Left lobe of liver (tissue), 2 donors: ENCODE measurements at regions not wholly inside any gene's neighbourhood (a gene's known extent, or its start where the extent isn't known, plus 50 kb on each side); places are given as distances from the start of the nearest gene placed in this dataset.
"Not testable (repeated sequence)": the region's sequence is repeated elsewhere in the genome, so short reads cannot be mapped to it uniquely, and the experiment has no call there.

Source experiments
- ATAC-seq: fragments of 200-7000 bp; cut with Tn5 transposase; one replicate; pipeline ENCODE4 v1.9.1; 2020; ENCODE audit warnings: mild to moderate bottlenecking, moderate library complexity
- DNase-seq: peaks from one replicate; pipeline ENCODE4 v3.0.0-alpha.2; 2020; ENCODE audit warnings: low spot score
- donor health status: DM: no; HTN: no; CAD: no; lungs with moderate emphysema.
- donor health status: DM: no; HTN: yes; CAD: no.

DNA sequence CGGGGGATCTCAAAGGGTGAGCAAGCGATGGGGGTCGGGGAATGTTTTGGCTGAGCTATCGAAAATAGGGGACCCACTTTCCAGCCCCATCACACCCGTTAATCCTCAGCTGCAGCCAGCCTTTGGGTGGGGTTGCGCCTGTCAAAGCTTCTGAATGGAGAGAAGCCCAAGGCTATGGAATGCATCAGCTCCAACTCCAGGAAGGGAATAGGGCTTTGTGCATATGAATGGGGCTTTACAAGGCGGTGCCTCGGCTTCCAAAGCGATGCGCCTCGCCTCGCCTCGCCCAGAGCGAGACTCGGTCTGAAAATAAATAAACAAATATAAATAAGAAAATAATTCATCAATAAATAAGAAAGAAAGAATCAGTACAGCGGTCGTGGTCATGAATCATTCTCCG is 751.4 kb upstream of the DEFB115 start:
- ATAC-seq (no peak), DNase-seq (no peak)

DNA sequence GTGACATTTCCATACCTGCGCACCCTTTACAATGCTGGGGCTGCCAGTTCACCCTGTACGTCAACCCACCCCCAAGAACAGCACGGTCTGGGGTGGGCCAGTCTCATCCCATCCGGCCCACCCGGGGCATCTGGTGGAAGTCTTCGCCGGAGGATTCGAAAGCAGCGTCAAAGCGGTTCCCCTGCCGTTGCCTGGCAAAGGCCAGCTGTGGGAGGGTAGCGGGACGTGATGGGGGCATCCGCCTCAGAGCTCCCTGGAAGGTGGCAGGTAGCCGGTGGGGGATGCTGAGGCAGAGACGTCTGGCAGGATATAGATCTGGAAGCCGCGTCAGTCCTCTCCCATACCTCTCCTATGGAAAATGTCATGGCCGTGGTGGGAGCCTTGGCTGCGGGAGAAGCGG is 749.1 kb upstream of the DEFB115 start:
- not testable (repeated sequence) for DNase-seq, ATAC-seq

DNA sequence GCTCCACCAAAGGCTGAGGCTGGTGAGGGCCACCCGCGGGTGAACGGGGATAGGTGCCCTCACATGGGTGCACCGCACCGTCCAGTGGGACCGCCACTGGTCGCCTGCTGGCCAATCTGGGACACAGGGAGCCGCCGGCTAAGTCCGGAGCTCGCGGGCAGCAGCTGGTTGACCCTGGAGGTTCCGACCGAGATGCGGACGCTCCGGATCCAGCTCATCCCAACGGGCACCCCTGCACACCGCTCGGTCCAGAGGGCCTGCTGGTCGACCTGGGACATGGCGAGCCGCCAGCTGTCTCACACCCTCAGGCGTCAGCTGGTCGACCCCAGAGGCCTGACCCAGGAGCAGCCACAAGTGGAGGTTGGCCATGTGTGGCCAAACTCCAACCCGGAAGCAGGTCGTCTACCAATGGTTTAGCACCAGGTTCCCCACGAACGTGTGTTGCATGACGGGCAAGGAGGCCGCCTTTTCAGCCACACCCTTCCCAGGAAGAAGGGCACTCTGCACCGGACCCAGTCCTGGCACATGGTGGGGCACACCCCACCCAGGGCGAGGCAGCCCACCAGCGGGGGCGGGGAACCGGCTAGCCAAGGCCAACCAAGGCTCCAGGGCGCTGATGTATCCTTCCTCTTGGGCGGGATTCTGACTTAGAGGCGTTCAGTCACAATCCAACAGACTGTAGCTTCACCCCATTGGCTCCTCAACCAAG is 746.0 kb upstream of the DEFB115 start:
- no peak for DNase-seq

DNA sequence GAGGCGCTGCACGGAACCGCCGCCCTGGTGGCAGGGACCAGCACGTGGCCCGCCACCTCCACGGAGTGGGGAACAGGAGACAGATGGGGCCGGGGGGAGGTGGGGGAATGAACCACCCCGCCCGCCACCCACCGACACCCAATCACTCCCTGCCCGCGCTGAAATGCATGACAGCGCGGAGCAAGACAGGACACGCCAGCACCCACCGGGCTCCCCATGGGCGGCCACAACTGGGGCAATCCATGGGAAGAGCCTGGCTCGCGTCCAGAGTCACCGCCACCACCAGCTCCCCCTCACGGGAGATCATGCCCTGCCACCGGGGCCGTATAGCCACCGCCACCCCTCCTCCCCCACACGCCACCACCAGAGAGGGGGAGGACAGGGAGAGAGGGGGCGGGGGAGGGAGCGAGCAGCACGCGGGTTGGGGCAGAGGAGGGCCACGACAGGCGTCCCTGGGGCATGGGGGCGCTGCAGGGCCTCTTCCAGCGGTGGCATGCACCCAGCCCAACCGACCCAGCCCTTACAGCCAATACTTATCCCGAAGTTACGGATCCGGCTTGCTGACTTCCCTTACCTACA is 744.3 kb upstream of the DEFB115 start:
- no peak for DNase-seq
- ATAC-seq = no peak

More for the DNA sequence above, 746.0 kb upstream of the DEFB115 start:
- ATAC-seq = no peak

DNA sequence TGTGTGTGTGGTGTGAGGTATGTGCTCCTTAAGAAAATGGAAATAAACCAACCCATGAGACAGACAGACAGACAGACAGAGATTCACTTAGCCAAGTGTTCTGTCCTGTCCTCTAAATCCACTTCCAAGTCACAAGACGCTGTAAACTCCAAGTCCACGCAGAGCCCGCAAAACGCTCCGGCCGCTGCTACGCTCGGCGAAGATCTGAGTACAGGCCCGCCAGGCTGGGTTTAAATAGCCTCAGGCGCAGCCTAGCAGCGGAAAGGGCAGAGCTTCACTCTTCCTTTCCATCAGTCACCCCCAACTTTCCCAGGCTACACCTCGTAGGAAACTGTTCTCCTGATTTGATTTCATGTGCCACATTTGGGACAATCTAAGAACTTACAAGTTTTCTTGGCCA is 741.5 kb upstream of the DEFB115 start:
- not testable (repeated sequence) for ATAC-seq, DNase-seq

DNA sequence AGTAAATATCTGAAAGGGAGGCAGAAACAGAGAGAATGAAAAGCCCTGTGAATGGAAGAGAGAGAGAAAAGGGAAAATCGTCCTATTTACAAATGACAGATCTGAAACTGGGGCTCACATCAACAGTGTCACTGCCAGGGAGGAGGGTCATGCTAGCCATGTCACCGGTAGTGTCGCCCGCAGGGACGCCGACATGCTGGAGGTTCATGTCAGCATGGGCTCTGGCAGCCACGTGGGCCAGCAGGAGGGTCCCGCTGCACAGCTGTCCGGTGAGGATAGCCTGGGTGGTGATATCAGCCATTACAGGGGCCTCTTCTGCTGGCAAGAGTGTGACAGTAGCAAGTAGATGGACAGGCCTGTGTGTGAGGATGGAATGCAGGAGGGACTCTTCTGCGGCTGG is 738.6 kb upstream of the DEFB115 start:
- ATAC-seq, DNase-seq: not testable (repeated sequence)

DNA sequence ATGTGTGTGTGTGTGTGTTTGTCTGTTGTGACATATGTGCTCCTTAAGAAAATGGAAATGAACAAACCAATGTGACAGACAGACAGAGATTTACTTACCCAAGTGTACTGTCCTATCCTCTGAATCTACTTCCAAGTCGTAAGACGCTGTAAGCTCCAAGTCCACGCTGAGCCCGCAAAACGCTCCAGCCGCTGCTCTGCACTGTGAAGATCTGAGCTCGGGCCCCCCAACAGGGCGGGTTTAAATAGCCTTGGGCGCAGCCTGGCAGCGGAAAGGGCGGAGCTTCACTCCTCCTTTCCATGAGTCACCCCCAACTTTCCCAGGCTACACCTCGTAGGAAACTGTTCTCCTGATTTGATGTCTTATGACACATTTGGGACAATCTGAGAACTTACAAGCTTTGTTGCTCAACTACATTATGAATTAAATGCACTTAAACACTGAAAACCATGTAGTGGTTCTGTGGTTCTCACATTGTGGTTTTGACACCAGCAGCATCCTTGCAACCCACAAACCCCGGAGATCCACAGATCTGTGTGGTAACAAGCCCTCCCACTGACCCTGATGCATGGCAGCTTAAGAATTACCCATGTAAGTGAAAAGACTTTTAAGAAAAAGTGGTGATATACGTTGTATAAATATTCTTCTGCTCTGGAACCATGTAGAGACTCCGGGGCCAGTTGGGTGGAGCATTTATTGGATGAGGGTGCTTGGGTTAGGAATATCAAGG is 735.6 kb upstream of the DEFB115 start:
- ATAC-seq, DNase-seq: not testable (repeated sequence)

DNA sequence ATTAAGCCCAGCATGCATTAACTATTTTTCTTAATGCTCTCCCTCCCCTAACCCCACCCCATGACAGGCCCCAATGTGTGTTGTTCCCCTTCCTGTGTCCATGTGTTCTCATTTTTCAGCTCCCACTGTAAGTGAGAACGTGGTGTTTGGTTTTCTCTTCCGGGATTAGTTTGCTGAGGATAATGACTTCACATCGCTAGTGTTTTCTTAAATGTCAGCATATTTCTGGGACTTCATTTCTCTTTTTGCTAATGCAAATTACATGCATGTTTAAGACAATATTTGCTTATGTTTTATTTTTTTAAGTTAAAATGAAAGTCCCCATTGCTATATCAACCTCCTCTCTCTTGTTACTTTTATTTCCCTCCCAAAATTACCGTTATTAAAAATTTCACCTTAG is 733.3 kb upstream of the DEFB115 start:
- not testable (repeated sequence) for ATAC-seq, DNase-seq

DNA sequence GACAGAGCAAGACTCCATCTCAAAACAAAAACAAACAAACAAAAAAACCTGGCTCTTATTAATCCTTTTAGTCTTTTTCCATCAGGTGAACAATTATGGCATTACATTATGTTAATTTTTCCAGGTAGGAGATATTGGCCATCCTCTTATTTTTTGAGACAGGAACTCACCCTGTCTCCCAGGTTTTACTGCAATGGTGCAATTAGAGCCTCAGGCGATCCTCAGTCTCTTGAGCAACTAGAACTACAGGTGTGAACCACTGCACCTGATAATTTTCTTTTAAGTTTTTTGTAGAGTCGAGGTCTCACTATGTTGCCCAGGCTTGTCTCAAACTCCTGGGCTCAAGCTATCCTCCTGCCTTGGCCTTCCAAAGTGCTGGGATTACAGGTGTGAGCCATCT is 732.7 kb upstream of the DEFB115 start:
- not testable (repeated sequence) for DNase-seq, ATAC-seq

DNA sequence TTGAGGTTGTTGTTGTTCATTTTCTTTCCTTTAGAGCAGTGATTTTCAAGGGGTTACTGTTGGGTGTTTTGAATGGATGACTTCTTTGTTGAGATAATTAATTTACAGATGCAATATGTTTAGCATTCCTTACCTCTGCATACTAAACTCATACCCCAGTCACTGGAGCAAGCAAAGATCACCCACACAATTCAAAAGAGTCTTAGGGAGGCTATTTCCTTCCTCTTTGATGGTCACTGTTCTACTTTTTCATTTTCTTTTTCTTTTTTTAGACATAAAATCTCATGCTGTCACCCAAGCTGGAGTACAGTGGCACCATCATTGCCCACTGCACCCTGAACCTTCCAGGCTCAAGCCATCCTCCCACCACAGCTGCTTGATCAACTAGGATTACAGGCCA is 723.8 kb upstream of the DEFB115 start:
- not testable (repeated sequence) for ATAC-seq, DNase-seq

DNA sequence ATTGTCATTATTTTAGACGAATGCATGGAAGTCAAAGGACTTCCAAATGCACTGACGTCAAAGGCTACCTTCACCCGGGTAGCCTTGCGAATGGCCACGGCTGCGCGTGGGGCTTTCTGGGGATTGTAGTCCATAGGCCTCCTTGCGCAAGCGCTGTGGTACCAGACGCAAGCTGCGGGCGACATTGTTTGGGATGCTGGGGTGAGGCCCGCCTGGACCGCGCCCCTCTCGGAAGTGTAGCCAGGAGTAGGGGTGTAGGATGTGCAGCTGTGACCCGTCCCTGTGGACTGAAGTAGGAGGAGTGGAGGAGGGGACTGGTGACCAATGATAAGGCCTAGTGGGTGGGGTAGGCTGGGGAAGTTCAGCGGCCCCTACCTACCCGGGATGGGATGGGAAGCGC is 720.0 kb upstream of the DEFB115 start:
- ATAC-seq = peak; percentile 42
- not testable (repeated sequence) for DNase-seq

DNA sequence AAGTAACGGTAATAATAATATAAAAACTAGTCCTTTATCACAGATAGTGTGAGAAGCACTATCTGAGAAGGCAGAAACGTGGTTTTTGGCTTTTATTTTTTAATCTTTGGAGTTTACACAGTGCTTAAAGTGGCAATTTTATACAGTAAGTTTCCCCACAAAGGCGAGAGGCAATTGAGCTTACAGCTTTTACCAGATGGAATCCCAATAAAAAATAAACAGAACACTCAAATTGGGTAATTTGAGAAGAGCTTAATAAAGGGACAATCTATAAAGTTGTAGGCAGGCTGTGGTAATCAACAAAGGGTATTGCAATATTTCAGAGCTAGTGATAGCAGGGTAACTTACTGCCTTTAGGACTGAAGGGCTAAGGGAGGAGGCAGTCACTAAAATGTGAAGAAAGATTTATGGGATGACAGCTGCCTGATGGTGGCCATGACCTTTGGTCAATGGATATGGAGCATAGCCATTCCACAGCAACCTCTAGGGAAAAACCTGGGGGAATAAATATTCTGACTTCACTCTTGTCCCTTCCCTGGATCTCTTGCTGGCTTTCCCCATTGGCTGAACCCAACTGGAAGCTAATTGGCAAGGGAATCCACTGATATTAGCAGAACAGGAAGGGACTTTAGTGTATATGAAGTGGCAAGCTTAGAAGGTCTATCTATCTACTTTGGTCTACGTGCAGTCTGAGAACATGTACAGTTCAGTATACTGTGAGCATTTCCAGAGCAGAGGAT is 717.0 kb upstream of the DEFB115 start:
- not testable (repeated sequence) for DNase-seq, ATAC-seq

DNA sequence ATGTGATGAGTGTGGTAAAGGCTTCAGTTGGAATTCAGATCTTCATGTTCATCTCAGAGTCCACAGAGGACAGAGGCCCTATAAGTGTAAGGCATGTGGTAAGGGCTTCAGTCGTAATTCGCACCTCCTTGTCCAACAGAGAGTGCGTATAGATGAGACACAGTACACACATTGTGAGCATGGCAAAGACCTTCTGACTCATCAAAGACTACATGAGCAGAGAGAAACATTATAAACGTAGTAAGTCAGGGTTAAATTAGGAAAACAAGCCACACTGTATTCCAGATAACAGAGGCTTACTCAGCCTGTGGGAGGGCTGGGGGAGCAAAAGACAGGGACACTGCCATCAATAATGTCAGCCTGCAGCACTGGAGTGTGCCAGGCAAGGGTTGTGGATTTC is 706.2 kb upstream of the DEFB115 start:
- DNase-seq, ATAC-seq: not testable (repeated sequence)

DNA sequence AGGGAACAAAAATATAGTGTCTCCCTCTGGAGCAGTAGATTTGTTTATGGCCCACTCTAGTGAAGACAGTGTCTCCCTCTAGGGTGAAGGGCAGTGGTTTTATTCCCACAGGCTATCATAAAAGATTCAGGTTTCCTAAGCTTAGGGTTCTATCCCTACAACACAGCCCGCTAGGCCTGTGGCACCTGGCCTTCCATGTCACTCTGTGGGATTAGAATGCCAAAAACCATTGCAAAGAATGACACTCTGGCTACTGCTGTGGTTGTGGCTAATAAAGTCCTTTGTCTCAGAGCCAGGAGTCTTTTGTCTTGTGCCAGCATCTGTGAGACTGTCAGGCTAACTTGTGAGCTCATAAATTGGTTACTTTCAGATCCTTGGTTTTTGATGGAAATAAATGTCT is 700.7 kb upstream of the DEFB115 start:
- DNase-seq = not testable (repeated sequence)

DNA sequence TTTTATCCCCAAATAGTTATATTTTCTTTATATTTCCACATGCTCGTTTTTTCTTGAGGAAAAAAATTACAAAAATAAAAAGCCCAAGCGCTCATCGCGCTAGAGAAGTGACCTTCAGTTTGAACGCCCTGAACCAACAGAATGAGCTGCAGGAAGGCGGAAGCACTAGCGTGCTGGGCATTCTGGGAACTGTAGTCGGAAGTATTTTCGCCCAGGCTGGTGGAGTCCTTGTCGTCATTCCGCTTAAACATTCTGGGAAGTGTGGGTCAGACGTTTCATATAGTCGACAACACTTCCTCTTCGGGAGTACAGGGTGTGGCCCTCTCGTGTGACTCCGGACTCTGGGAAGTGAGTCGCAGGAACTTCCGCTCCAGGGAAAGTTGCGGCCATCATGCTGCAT is 692.4 kb upstream of the DEFB115 start:
- DNase-seq, ATAC-seq: not testable (repeated sequence)

More for the DNA sequence above, 700.7 kb upstream of the DEFB115 start:
- ATAC-seq = not testable (repeated sequence)

DNA sequence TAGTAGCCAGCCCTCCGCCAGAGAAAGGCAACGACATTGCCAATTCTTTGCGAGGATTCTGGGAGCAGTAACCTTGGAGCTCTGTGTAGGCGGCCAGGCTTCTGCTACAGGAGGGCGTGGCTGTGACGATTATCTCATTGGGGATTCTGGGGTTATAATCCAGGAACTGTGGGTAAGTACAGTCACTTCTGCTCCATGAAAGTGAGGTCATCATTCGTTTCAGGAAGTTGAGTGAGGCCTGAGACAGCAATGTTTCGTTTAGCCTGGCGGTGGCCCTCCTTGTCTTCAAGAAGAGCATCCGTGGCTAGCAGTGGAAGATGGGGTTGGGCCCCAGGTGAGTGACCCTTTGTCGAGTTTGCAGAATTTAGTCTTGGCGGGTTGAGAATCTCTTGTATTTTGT is 687.6 kb upstream of the DEFB115 start:
- DNase-seq, ATAC-seq: not testable (repeated sequence)

DNA sequence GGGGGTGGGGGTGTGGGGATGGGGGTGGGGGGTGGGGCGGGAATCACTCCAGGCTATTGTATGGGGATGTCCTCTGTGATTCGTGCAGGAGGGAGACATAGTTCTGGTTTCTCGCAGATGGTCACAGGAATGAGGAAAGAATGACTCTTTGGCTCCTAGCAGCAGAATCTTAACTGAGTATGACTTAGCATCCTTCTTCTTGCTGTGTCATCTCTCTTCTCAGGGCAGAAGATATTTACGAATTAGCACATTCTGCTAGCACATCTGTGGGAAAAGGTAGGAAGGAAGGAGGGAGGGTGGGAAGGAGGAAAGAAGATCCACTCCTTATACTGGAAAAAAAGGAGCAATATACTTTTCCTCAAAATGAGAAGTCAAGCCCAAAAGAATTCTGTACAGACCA is 686.8 kb upstream of the DEFB115 start:
- not testable (repeated sequence) for ATAC-seq, DNase-seq

DNA sequence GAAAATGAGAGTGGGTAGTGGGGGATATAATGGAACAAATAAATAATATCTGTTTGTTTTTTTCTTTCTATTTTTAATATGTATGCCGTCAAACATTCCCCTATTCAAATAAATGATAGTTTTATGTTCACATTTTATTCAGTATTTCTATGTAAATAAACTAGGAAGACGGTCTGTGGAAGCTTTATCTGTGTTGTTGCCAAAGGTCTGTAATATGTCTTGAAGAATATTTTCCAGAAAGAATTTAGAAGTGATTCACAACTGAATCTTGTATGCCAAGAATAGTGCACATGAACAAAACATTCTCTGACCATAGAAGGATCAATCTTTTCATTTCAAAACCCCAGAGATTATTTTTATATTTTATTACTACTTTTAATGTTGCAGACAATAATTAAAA is 683.1 kb upstream of the DEFB115 start:
- ATAC-seq, DNase-seq: not testable (repeated sequence)

DNA sequence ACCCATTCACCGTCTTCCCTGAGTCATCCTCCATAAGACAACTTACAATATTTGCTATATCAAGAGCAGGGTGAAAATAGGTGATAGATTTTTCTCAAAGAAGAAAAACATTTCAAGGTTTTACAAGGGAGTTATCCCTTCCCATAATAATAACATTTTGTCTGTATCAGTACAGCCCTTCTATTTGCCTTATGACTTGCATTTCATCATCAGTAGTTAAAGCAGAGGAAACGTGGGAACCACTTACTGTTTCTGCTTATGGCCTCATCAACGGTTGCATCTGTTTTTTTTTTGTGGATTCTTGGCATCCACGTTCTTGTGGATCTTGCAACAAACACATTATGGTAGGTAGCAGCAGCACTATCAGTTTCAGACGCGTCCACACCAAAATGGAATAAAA is 678.4 kb upstream of the DEFB115 start:
- DNase-seq, ATAC-seq: not testable (repeated sequence)

DNA sequence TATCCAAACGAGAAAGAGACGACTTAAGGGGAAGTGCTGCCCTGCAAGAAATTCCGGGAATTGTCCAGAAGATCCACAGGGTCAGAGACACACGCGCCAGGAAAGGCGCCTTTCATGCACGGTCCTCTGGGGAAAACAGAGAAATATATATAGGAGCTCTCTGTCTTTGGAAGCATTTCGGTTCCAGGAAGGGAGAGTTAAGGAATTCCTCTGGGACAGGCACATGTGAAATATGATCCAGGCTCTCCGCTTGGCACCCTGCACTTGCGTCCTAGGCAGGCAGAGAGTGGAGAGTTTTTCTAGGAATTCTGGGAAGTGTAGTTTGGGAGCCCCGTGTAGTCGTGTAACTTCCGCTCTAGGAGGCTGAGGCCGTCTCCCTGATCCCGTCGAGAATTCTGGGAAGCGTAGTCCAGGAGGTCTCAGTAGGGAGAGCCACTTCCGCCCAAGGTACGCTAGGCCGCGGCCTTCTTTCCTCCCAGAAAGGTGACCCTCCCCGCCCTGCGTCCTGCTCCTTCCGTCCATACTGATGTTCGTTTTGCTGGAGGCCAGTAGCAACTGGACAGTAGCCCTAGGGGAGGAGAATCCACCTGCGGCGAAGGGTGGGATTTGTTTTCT is 677.5 kb upstream of the DEFB115 start:
- ATAC-seq = peak; percentile 99

More for the DNA sequence above, 677.5 kb upstream of the DEFB115 start:
- DNase-seq = peak; percentile 86
